Spleen (tissue), 11 donors: ENCODE measurements at regions not wholly inside any gene's neighbourhood (a gene's known extent, or its start where the extent isn't known, plus 50 kb on each side); places are given as distances from the start of the nearest gene placed in this dataset.

Experiments
- DNase-seq: peaks from one replicate; pipeline ENCODE4 v3.0.0-alpha.2; 2020
- H3K27ac ChIP-seq, 8 donors: fragments of 200-600 bp; sonication (generic) in 7 of 8; 1 replicate in 4 of 8; 2 replicates in 4 of 8; pipeline versions ENCODE4 v1.5.0 to v1.8.0; 2016 to 2021; ENCODE audit warnings: inconsistent platforms in 4 of 8, mild to moderate bottlenecking in 4 of 8, moderate library complexity in 1 of 8
- H3K27me3 ChIP-seq, 7 donors: fragments of 200-600 bp; sonication (generic) in 6 of 7; replicated peaks in 1 of 7; 1 replicate in 4 of 7; 2 replicates in 3 of 7; pipeline versions ENCODE4 v1.5.0 to v1.8.0; 2016 to 2021; ENCODE audit warnings: inconsistent platforms in 3 of 7, mild to moderate bottlenecking in 1 of 7
- H3K36me3 ChIP-seq, 6 donors: fragments of 200-600 bp; sonication (generic) in 5 of 6; 1 replicate in 4 of 6; 2 replicates in 2 of 6; pipeline versions ENCODE4 v1.5.0 to v1.8.0; 2016 to 2021; ENCODE audit warnings: inconsistent platforms in 2 of 6
- H3K4me1 ChIP-seq, 6 donors: fragments of 200-600 bp; sonication (generic) in 5 of 6; 1 replicate in 3 of 6; 2 replicates in 3 of 6; pipeline versions ENCODE4 v1.5.0 to v1.8.0; 2016 to 2021; ENCODE audit warnings: inconsistent platforms in 3 of 6
- H3K4me3 ChIP-seq, 8 donors: fragments of 200-600 bp; sonication (generic) in 7 of 8; 1 replicate in 4 of 8; 2 replicates in 4 of 8; pipeline versions ENCODE4 v1.5.0 to v1.8.0; 2016 to 2021; ENCODE audit warnings: inconsistent platforms in 4 of 8, mild to moderate bottlenecking in 4 of 8, moderate library complexity in 2 of 8
- H3K9me3 ChIP-seq, 8 donors: fragments of 200-600 bp; sonication (generic) in 7 of 8; 1 replicate in 4 of 8; 2 replicates in 4 of 8; pipeline versions ENCODE4 v1.5.0 to v1.8.0; 2016 to 2021; ENCODE audit warnings: inconsistent platforms in 4 of 8
- POLR2A ChIP-seq, 3 donors: fragments of 450-650 bp; IDR thresholded peaks; one replicate each; pipeline ENCODE4 v1.5.1; 2017; ENCODE audit warnings: antibody characterized with exemption in 3 of 3, mild to moderate bottlenecking in 1 of 3
- POLR2AphosphoS5 ChIP-seq, 3 donors: sonication (generic); formaldehyde crosslinking; IDR thresholded peaks; one replicate each; pipeline ENCODE4 v1.5.1; 2017; ENCODE audit warnings: antibody characterized with exemption in 3 of 3
- WGBS, 5 donors: extraction: QIAGEN DNeasy Blood & Tissue Kit in 3 of 5; methylation state at CpG; one replicate each; pipeline versions ENCODE4 v1.1.5 to v1.1.7; 2013 to 2018; 5-methylcytosine and 5-hydroxymethylcytosine counted together
- intact Hi-C: fragments of 100-400 bp; cut with DNase I; formaldehyde crosslinking; loops from one replicate; pipeline ENCODE4 v1.15.0; 2023; ENCODE audit warnings: low total_unique reads
- TF ChIP-seq, protein P1 (sequence below), 11 experiments: fragments of 200-600 bp in 7 of 11; fragments of 450-650 bp in 4 of 11; sonication (generic) in 4 of 11; IDR thresholded peaks in 8 of 11; conservative IDR thresholded peaks in 3 of 11; 1 replicate in 7 of 11; 2 replicates in 4 of 11; pipeline versions ENCODE4 v1.4.0 to v1.8.0; 2016 to 2021; ENCODE audit warnings: antibody characterized with exemption in 11 of 11, inconsistent platforms in 4 of 11, mild to moderate bottlenecking in 1 of 11
- donor health status: healthy with polysubstance abuse.
- donor health status: DM: no; HTN: no; CAD: no; lungs with moderate emphysema.
- donor health status: DM: no; HTN: no; CAD: no.
- donor health status: Bipolar disorder and iron deficiency.
- donor health status: healthy.
- donor health status: DM: no; HTN: no; CAD: no.
- donor health status: DM: yes; HTN: yes; CAD: no.

DNA sequence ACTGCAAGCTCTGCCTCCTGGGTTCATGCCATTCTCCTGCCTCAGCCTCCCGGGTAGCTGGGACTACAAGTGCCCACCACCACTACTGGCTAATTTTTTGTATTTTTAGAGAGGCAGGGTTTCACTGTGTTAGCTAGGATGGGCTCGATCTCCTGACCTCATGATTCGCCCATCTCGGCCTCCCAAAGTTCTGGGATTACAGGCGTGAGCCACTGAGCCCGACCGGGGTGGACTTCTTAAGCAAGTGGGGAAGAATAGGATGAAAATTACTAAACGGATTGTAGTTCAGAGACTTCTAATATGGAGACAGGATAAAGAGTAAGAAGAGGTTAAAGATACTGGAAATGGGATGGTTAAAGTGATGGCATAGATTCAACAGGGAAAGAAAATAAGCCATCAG is 132.3 kb upstream of the IRX2 start:
- WGBS, 5 donors = 81 to 92% (median 88%) methylated on average over 8 of the region's 8 CpGs
- no peak overlapping the region for H3K4me3 ChIP-seq
- peaks cover 0 to 36% (median 19%) of the 10 kb centered on the region in 8 donors for H3K9me3 ChIP-seq
- no peak overlapping the region for H3K27ac ChIP-seq
- intact Hi-C loops = no loop called here
- no peaks in the 10 kb centered on the region for H3K4me1 ChIP-seq
- TF ChIP-seq, protein P1, sequence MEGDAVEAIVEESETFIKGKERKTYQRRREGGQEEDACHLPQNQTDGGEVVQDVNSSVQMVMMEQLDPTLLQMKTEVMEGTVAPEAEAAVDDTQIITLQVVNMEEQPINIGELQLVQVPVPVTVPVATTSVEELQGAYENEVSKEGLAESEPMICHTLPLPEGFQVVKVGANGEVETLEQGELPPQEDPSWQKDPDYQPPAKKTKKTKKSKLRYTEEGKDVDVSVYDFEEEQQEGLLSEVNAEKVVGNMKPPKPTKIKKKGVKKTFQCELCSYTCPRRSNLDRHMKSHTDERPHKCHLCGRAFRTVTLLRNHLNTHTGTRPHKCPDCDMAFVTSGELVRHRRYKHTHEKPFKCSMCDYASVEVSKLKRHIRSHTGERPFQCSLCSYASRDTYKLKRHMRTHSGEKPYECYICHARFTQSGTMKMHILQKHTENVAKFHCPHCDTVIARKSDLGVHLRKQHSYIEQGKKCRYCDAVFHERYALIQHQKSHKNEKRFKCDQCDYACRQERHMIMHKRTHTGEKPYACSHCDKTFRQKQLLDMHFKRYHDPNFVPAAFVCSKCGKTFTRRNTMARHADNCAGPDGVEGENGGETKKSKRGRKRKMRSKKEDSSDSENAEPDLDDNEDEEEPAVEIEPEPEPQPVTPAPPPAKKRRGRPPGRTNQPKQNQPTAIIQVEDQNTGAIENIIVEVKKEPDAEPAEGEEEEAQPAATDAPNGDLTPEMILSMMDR (IDR thresholded peaks at IDR 0.05 in 8 of 11, conservative IDR thresholded peaks at IDR 0.05 in 3 of 11) = no peak
- TF ChIP-seq POLR2AphosphoS5 (IDR thresholded peaks at IDR 0.05) (no peak), POLR2A (IDR thresholded peaks at IDR 0.05) (no peak)
- H3K27me3 ChIP-seq = no peaks in the 10 kb centered on the region
- no peak for DNase-seq
- H3K36me3 ChIP-seq = no peaks in the 10 kb centered on the region

DNA sequence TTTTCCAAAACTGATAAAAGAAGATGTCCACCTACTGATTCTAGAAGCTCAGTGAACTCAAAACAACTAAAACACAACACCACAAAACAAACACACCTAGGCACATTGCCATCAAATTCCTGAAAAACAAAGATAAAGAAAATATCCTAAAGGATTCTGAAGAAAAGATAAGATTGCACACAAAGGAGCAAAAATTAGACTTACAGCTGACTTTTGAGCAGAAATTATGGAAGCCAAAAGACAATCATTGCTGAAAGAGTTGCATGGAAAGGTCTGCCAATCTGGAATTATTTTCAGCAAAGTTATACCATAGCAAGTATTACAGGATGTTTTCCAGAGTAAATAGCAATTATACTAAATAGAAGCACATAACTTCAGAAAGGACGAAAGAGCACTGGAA is 128.2 kb upstream of the IRX2 start:
- no peaks in the 10 kb centered on the region for H3K27me3 ChIP-seq
- intact Hi-C loops = no loop called here
- no peak for DNase-seq
- peaks cover 2 to 57% (median 32%) of the 10 kb centered on the region in 8 donors for H3K9me3 ChIP-seq
- no peak overlapping the region for H3K27ac ChIP-seq
- H3K36me3 ChIP-seq = no peaks in the 10 kb centered on the region
- TF ChIP-seq, protein P1 (IDR thresholded peaks at IDR 0.05 in 8 of 11, conservative IDR thresholded peaks at IDR 0.05 in 3 of 11) = no peak
- TF ChIP-seq POLR2AphosphoS5 (IDR thresholded peaks at IDR 0.05) (no peak), POLR2A (IDR thresholded peaks at IDR 0.05) (no peak)
- H3K4me1 ChIP-seq = no peaks in the 10 kb centered on the region
- H3K4me3 ChIP-seq = no peak overlapping the region
- WGBS, 5 donors = 61 to 93% (median 69%) methylated on average over 1 of the region's 1 CpG

- Histone ChIP-seq H3K4me1 (no peaks in the 10 kb centered on the region), H3K9me3 (peaks cover 2 to 57% (median 32%) of the 10 kb centered on the region in 8 donors), H3K27me3 (no peaks in the 10 kb centered on the region), H3K27ac (no peak overlapping the region), H3K36me3 (no peaks in the 10 kb centered on the region), H3K4me3 (no peak overlapping the region)
- intact Hi-C loops = no loop called here
- no peak for DNase-seq
- TF ChIP-seq POLR2AphosphoS5 (IDR thresholded peaks at IDR 0.05) (no peak), POLR2A (IDR thresholded peaks at IDR 0.05) (no peak)
- TF ChIP-seq, protein P1 (IDR thresholded peaks at IDR 0.05 in 8 of 11, conservative IDR thresholded peaks at IDR 0.05 in 3 of 11) = no peak
- 82 to 95% (median 88%) methylated on average over 5 of the region's 5 CpGs for WGBS, 5 donors
Measured at GRCh38 chr5:2877522-2877921, 126.0 kb upstream of the IRX2 start.

DNA sequence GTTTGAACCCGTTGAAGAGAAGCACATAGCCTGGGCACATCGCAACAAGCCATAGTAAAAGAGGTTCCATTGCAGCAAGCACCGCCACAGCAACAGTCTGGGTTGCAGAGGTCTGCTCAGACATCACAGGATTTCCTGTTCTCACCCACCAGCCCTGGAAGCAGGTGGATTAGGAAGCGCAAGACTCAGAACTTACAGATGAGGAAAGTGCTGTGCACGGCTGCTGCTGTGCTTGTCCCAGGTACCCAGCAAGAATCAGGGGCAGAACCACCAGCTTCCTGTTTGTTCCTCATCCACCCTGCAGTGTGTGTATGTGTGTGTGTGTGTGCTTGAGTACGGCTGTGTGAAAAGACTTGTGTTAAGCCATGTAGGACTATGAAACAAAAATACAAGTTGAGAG is 124.7 kb upstream of the IRX2 start:
- H3K27ac ChIP-seq = no peak overlapping the region
- WGBS, 5 donors = 71 to 84% (median 77%) methylated on average over 6 of the region's 6 CpGs
- no peaks in the 10 kb centered on the region for H3K4me1 ChIP-seq
- TF ChIP-seq POLR2A (IDR thresholded peaks at IDR 0.05) = no peak
- no peak for TF ChIP-seq POLR2AphosphoS5 (IDR thresholded peaks at IDR 0.05)
- TF ChIP-seq, protein P1 (IDR thresholded peaks at IDR 0.05 in 8 of 11, conservative IDR thresholded peaks at IDR 0.05 in 3 of 11) = no peak
- H3K36me3 ChIP-seq = no peaks in the 10 kb centered on the region
- DNase-seq = no peak
- no peaks in the 10 kb centered on the region for H3K27me3 ChIP-seq
- peaks cover 2 to 55% (median 32%) of the 10 kb centered on the region in 8 donors for H3K9me3 ChIP-seq
- H3K4me3 ChIP-seq = no peak overlapping the region
- intact Hi-C loops = no loop called here
